Epithelial cell of prostate (primary cell): ENCODE measurements at regions not wholly inside any gene's neighbourhood (a gene's known extent, or its start where the extent isn't known, plus 50 kb on each side); places are given as distances from the start of the nearest gene placed in this dataset.

Source experiments
- DNase-seq: peaks from one replicate; pipeline ENCODE4 v3.0.0-alpha.2; 2011; ENCODE audit warnings: low read depth, low spot score
- H3K27ac ChIP-seq: fragments of 450-650 bp; 2 replicates; pipeline ENCODE4 v1.5.1; 2017; ENCODE audit warnings: mild to moderate bottlenecking

DNA sequence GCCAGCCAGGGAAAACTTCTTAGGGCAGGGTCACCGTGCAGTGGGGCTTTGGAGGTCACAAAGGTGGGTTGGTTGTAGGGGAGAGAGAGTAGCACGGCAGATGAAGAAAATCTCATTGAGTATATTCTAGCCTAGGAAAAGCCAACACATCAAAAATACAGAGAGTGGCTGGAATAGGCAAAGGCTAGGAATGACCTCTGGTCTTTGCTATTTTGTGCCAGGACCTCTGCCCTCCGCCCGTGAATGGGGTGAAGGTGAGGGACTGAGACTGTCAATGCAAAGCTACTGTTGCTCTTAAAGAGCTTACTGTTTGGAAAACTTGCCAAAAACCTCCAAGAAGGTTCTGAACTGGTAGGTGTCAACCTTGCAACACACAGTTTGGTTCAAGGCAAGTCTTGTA is 346.7 kb downstream of the CDH26 start:
- DNase-seq = no peak
- no peak overlapping the region for H3K27ac ChIP-seq

DNA sequence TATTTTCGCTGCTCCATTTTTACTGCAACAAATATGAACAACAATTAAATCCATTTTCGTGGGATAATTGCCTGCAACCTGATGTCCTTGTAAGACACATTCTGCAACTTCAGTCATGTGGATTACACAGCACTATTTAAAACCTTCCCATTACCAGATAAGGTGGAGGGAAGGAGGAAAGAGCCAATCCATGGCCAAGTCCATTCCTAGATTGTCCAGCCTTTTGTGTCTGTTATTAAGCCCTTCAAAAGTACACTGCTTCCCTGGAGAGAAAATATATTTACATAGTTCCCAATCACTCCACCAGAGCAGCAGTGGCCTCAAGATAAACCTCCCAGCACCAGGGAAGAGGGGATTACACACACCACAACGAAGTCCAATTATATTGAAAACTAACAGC is 347.9 kb downstream of the CDH26 start:
- no peak for DNase-seq
- H3K27ac ChIP-seq = no peak overlapping the region

DNA sequence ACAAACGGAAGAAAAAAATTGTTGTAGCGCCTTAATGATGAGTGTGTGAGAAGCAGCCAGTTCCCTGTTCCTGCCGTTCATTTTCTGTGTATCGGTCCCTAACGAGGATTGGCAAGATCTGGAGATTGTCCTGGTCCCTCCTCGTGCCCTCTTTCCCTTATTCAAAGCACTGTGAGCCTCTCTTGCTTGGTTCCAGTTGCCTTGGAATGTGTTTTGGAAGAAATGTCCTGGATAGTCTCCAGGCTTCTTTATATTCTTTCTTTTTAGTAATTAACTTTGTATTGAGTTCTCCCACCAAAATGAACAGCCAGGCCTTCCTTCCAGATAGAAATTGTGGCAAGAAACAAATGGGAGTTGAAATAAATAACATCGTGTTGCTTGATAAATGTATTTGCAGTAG is 348.3 kb downstream of the CDH26 start:
- no peak overlapping the region for H3K27ac ChIP-seq
- no peak for DNase-seq

DNA sequence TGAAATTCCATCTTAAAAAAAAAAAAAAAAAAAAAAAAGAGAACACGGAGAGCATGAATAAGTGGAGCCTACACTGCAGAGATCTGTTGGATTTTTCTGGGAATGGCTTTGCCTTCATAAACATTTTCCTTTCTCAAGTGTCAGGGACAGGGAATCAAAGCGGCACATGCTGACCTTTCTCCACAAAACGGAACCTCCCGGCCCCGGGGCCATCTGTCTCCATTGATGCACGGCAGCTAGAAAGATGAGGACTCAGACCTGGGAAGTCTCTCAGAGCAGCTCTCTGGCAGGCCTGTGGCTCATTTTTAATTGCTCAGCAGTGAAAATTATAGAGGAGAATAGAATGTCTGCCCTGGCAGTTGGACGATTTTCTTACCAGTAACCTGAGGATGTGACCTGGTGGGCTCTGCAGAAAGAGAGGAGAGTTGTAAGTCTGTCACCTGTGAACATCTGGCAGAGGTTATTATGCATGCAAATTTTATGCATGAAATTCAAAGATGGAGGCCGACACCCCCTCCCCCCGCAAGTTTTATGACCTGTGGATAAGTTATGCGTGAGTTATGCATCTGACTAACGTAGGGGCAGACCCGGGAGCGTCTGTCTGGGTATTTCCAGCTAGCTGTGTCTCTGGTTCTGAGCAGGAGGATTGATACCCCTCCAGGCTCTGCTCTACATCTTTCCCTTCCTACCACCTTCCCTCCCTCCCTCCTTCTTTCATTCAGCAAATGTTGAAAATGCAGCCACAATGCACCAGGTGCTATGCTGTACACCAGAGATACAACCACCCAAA is 352.5 kb downstream of the CDH26 start:
- no peak for DNase-seq
- no peak overlapping the region for H3K27ac ChIP-seq

DNA sequence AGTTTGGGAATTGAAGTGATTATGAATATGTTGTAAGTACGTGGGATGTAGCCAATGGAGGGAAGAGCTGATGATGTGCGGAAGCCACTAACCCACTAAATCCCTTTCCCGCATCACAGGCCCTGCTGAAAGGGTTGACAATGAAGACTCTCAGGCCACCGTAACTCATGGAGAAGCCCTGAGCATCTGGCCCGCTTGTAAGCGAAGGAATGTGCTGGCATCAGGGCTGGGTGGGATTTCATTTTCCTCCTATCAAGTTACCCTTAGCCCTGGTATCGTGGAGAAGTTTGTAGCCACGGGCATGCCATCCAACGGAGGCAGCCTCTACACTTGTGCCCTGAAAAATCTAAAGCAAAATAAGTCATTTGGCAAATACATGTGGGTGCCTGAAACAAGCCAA is 355.0 kb downstream of the CDH26 start:
- no peak for DNase-seq
- no peak overlapping the region for H3K27ac ChIP-seq

DNA sequence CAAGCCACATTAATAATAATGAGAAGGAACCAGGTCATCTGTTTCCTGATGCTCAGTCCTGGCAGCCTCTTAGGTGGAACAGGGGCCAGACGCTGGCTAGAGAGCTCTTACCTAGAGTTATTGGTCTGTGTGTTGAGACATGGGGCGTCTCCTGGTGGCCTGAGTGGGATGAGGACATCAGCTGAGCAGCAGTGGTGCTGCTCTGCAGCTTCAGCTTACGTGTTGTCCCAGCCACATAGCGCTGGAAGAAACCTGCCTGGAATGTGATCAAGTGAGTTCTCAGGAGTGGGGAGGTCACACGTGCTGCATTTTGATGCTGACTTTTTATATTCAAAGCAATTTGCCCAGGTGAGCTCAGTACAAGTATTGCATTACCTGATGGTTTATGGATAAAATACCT is 355.4 kb downstream of the CDH26 start:
- no peak for DNase-seq
- H3K27ac ChIP-seq = no peak overlapping the region

DNA sequence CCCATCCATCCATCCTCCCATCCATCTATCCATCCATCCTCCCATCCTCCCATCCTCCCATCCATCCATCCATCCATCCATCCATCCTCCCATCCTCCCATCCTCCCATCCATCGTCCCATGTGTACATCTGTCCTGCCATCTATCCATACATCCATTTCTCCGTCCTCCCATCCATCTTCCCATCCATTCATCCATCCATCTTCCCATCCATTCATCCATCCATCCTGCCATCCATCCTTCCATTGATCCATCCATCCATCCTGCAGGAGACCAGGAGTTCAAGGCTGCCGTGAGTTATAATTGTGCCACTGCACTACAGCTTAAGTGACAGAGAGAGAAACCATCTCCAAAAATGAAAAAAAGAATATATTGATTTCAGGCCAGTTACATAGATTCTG is 356.5 kb downstream of the CDH26 start:
- DNase-seq = no peak
- no peak overlapping the region for H3K27ac ChIP-seq

DNA sequence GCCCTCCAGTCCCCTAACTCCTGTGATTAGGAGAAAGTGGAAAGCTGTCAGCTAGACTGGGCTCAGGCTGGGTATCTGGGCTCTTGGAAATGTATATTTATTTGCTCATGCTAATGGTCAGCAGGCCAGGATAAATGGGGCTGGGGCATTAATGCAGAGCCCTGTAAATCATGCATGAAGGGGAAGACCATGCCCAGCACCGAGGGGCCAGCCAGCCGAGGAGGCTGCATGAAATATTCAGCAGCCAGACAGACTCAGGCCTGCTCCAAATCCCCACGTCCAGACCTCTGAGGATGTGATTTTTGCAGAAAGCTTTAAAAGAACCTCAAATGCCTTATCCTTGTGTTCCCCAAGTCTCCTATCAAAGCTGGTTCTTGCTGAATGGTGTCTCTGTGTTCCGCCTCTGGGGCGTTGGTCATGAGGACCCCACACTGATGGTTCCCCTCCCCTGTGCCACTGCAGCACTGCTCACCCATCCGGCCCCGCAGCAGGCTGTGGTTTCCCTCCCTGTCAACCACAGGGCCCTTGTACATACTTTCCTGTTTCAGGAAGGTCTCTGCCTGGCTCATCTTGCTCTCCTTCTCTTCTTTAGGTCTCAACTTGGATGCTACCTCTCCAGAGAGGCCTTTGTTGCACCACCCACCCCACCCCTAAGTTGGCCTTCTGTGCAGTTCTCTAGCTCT is 358.4 kb downstream of the CDH26 start:
- DNase-seq = no peak
- H3K27ac ChIP-seq = no peak overlapping the region

DNA sequence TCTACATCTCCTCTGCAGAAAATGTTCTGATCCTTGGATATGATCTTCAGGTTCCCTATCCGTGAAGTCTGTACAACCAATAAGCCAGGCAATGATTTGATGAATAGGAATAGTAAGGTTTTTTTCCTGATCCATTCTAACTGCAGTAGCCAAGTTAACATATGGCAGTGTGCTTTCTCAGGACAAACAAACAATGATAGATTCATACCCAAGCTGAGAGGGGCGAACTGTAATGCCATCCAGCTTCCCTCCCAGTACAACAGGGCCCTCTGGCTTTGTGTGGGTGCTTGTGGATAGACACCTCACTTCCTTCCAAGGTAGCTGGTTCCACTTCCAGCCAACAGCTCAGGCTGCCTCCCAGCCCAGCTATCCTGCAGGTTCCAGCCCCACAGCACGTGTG is 359.2 kb downstream of the CDH26 start:
- H3K27ac ChIP-seq = no peak overlapping the region

DNA sequence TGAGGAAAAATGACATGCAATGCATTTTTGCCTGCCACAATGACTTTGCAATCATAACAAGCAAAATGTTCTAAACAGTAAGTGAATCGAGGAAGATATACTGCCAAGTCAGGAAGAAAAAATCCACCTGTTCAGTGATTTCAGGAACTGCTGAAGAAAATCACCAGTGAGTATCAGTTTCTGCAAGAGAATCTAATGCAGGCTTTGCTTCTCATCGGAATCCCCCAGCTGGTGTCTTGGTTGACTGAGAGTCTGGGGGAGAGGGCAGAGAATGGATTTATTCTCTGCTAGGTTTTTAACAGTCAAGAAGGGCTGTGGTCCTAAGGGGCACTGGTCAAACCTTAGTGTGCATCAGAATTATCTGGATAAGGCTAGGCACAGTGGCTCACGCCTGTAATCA is 363.4 kb downstream of the CDH26 start:
- H3K27ac ChIP-seq = no peak overlapping the region
- DNase-seq = no peak

More for the DNA sequence above, 359.2 kb downstream of the CDH26 start:
- DNase-seq = no peak

DNA sequence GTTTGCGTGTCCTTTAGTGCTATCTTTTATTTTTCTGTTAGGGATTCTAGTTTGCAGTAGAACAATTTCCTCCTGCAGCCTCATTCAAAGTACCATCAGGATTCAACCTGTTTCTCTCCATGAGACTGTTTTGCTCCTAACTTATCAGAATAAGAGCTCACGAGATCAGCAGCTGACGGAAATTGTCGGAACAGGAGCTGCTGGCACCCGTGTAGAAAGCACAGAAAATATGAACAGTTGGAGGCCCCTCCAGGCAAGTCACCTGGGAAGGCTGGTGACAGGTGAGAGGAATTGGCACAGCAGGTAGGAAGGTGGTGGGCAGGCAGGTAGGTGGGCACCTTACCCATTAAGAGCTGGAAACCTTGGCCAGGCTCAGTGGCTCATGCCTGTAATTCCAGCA is 368.6 kb downstream of the CDH26 start:
- DNase-seq = no peak
- H3K27ac ChIP-seq = no peak overlapping the region

DNA sequence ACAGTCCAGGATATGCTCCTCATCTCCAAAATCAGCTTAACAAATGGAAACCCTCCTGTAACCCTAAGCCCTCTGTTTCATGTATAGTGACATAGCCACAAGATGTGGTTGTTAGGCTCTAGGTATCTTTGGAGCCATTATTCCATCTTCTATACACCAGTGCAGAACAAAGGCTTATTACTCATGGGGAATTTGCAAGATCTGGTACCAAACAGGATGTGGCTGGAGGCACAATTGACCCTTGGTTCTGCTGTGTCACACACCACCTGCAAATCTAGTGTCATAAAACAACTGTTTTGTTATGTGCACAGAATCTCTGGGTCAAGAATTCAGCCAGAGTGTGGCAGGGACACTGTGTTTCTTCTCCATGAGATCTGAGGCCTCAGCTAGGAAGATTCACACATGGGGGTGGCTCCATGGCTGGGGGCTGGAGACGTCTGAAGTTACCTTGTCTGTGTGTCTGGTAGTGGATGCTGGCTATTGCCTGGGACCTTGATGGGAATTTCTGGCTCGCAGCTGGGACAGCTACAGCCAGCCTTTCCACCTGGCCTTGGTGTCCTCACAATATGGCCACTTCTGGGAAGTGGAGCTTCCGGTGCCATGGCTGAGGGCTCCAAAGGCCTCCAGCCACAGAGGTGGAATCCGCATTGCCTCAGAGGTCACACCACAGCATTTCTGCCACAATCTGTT is 369.9 kb downstream of the CDH26 start:
- no peak for DNase-seq
- H3K27ac ChIP-seq = no peak overlapping the region

DNA sequence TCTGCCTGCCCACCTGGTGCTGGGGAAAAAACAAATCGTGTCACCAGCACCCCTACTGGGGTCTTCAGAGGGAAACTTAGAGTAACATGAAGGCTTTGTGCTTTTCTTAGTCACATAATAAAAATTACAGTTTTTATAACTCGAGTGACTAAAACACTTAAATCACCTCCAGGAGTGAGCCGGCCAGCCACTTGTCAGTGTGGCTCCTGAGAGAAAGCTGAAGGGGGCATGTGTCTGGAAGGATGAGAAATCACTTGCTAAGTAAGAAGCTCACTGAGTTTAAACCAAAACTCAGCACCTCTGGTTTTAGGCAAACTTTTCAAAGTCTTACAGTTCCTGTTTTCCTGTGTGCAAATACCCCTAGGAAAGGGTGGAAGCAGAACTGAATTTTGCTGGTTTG is 372.2 kb downstream of the CDH26 start:
- no peak overlapping the region for H3K27ac ChIP-seq
- no peak for DNase-seq

DNA sequence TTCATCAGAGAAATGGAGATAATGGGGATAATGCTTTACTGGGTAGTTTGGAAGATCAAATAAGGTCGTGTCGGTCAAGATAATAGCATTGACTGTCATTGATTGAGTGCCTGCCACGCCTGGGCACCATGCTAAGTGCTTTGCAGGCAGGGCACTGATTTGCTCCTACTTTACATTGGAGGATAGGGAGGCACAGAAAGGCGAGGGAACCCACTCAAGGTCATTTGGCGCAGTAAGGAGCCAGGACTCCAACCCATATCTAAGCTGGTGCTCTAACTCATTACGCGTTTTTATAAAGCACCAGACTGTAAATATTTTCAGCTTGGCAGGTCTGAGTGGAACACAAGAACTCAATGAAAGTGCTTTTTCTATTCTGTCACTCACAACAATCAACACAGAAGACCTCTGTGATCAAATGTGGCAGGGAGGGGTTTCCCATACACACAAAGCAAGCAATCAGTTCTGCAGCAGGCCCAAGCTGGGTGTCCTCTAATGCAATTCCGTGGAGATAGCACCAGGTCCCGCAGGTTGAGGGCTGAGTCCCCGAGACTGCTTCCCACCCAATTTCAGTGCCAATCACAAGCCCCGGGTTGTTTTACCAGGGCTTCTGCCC is 373.6 kb downstream of the CDH26 start:
- DNase-seq = no peak
- H3K27ac ChIP-seq = no peak overlapping the region

DNA sequence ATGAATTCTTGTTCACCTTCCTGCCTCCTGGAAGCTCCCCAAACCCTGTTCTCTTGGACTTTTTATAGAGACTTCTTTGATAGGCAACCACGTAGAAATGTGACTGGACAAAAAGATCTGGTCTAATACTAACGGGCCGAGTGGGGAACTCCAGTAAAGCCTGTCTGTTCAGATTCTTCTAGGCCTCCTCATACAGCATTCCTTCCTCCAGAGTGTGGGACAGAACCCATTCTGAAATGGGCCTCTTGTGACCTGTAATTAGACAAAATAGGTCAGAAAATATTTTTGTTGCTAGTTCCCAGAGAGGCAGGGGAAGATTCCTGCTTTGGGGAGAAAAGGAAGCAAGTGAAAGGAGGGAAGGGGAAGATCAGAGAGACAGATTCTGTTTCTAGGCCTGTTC is 374.3 kb downstream of the CDH26 start:
- no peak overlapping the region for H3K27ac ChIP-seq
- no peak for DNase-seq

DNA sequence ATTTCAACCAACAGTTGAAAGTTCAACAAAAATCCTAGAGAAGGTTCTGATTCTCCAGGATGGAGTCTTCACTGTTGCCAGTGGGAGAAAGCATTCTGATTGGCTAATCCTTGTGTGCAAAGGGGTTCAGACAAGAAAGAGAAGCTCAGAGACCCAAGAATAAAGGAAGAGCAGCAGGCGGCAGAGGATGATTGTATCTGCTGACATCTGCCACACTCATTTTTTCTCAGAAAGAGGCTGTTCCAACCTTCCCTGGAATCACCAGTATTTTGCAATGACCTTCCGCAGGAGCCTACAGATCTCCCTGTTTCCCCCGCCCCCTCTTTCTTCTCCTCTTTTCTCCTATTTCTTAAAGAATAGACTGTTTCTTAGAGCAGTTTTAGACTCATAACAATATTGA is 376.7 kb downstream of the CDH26 start:
- H3K27ac ChIP-seq = no peak overlapping the region
- DNase-seq = no peak

DNA sequence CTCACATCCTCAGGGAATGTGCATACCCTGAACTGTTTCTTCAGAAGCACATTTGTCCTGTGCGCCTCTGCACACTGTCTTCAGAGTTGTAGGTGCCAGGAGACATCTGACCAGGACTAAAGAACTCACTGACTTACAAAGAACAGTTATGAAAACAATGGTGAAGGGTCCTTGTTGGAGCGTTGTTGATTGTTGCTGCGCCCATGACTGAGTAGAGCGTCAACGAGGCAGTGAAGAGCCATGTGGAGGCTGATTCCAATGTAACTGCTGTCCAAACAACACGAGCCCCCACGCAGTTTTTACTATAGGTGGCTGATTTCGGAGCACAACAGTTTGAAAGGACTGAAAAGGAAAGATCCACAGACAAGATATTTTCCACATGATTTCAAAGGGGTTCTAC is 380.3 kb downstream of the CDH26 start:
- no peak for DNase-seq
- H3K27ac ChIP-seq = no peak overlapping the region

DNA sequence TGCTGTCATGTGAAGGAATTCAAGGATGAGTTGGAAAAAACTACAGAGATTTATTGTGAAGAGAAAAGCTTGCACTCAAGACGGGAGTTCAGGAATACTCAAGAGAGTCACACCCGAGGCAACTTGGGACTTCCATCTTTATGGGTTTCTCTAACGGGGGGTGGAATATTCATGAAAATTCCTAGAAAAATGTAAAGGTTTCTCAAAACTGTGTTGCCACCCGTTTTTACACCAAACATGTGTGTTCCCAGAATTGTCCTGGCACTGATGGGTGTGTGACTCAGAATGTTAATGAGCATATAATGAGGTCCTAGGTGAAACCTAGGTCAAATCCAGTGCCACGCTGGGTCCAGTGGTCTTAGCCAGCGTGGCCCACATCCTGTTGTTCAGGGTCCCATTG is 381.5 kb downstream of the CDH26 start:
- no peak overlapping the region for H3K27ac ChIP-seq
- no peak for DNase-seq

DNA sequence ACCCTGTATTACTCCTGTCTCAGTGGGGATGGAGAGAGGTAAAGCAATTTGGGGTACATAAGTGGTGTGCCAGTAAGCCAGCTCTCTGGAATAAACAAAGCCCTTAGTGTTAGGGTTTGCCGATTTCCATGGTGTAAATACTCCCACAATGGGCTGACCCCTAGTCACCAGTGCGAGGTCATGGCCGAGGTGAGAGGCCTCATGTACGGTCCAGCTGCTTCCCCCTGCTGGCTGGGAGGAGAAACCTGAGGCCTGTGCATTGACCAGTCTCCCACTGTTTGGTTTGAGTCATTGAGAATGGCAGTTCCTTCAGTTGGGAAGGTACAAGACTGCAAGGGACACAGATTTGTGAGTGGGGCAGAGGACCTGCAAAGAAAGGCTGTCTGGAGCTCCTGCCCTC is 382.0 kb downstream of the CDH26 start:
- DNase-seq = no peak
- no peak overlapping the region for H3K27ac ChIP-seq

DNA sequence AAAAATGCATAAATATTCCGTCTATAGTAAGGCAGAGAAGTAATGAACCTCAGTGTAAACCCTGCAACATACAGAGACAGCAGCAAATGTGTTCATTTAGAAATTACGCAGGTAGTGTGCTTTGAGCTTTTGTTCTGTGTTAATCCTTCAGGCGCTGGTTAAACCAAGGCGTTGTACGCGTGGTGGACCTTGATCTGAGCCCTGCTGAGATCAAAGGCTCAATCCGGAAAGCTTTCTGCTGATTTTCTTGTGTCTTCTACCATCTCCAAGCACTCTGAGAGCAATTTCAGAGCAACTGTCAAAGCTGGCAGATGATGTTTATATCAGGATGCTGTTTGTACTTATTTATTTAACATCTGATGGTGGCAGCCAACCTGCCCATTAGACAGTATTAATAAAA is 382.8 kb downstream of the CDH26 start:
- DNase-seq = no peak
- no peak overlapping the region for H3K27ac ChIP-seq

DNA sequence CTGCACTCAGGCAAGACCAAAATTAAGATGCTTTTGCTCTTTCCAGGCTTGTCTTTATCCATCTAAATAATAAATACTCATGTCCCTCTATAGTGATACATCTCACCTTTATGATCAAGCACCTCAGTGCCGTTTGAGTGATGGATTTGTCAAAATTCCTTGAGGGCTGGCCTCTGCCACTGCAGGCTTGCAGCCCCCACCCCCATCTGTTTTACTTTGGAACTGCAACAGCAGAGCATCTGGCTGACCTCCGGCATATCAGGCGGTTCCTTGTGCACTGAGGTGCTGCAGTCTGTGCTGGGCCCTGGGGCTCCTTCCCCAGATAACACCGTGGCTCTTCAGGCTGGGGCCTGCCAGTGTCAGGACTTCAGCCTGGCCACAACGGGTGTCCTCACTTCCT is 386.9 kb downstream of the CDH26 start:
- no peak for DNase-seq

More for the DNA sequence above, 386.9 kb downstream of the CDH26 start:
- H3K27ac ChIP-seq = no peak overlapping the region
